ENCODE measurements at regions not wholly inside any gene's neighbourhood (a gene's known extent, or its start where the extent isn't known, plus 50 kb on each side); places are given as distances from the start of the nearest gene placed in this dataset.
A peak's percentile ranks its signal among the peaks of the same experiment; 100 is the strongest.
"Not testable (repeated sequence)": the region's sequence is repeated elsewhere in the genome, so short reads cannot be mapped to it uniquely, and the experiment has no call there.

DNA sequence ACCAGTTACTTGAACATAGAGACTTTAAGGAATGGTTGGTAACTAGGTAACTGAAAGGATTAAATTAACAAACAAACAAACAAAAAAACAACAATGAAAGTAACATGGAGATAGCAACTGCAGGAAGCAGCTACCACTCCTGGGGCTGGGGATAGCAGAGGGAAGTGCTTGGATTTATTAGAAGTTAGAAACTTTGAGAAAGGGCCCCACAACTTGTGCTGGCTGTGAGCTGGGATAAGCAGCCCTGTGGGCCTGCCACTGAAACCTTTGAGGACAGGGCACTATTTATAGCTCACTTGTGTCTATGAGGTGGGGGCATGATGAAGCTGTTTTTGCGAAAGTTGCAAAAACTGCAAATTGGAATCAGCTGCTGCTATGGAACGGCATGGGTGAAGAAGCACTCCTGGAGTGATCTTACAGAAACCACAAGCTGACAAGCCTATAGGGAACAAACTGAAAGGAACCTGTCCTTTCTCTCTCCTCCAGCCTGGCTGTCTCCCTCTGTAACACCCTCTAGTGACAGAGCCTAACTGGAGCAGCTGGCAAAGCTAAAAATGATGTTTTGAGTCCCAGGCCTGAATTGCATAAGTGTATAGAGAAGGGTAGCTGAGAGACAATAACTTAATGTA is 91.4 kb upstream of the RANBP6 start:
- no peak for DNase-seq (ENCODE audit: low spot score)
- intact Hi-C loops (cut with DNase I): no loop called here

DNA sequence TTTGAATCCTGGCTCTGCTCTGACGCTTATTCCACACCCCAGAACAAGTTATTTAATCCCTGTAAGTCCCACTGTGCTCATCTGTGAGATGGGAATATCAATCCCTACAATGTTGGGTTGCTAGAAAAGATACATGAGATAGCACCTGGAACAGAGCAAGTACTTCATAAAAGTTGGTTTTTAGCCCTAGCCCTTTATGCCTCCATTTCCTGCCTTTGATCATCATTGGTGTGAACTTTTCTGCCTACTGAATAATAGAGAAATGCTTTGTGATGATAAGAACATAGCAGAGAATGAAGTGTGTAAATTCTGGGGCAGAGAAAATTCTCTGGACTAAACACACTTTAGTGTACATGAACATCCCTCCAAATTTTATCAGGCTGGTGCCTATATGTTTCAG is 90.3 kb upstream of the RANBP6 start:
- intact Hi-C loops (cut with DNase I): no loop called here
- no peak for DNase-seq (ENCODE audit: low spot score)

GRCh38 chr9:6104406-6104805 is 89.0 kb upstream of the RANBP6 start:
- DNase-seq (ENCODE audit: low spot score); intact Hi-C loops (cut with DNase I): not testable (repeated sequence)

DNA sequence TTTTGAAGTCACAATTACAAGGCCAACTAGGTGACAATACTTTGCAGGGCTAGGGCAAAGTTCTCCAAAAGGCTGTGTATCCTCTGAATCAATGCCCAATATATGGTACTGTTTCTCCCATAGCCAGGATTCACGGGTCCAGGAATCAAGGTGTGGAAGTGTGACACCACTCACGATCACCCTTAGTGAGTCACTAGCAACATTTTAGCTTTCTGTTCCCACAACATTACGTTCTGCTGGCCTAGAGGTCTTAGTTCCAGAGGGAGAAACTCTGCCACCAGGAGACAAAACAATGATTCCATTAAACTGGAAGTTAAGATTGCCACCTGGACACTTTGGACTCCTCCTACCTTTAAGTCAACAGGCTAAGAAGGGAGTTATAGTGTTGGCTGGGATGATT is 88.5 kb upstream of the RANBP6 start:
- DNase-seq (ENCODE audit: low spot score); intact Hi-C loops (cut with DNase I): not testable (repeated sequence)

DNA sequence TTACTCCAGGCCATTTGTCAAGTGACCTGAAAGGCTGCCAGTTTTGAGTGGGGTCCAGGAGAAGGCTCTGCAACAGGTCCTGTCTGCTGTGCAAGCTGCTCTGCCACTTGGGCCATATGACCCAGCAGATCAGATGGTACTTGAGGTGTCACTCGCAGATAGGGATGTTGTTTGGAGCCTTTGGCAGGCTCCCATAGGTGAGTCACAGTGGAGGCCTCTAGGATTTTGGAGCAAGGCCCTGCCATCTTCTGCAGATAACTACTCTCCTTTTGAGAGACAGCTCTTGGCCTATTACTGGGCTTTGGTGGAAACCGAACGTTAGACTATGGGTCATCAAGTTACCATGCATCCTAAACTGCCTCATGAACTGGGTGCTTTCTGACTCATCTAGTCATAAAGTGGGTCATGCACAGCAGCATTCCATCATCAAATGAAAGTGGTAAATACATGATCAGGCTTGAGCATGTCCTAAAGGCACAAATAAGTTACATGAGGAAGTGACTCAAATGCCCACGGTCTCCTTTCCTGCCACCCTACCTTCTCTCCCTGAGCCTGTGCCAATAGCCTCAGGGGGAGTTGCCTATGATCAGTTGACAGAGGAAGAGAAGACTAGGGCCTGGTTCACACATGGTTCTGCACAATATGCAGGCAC is 87.0 kb upstream of the RANBP6 start:
- DNase-seq (ENCODE audit: low spot score); intact Hi-C loops (cut with DNase I): not testable (repeated sequence)

GRCh38 chr9:6101725-6102124 is 86.3 kb upstream of the RANBP6 start:
- intact Hi-C loops (cut with DNase I); DNase-seq (ENCODE audit: low spot score): not testable (repeated sequence)

DNA sequence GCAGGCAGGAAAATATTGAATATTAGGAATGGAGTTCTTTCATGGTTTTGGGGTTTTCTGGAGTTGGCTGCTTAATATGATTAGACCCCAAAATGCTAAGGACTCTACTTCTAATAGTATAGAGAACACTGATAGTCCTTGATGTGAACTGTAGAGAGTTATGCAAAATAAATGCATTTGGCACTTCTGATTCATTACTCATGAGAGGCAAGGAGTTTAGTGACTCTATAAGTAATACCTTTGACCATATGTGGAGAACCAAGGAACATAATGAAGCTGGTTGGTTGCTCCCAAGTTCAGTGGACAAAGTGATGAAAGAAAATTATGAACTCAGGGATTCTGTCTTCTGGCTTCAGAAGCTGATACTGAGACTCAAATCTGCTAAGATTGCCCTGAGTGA is 83.9 kb upstream of the RANBP6 start:
- DNase-seq (ENCODE audit: low spot score); intact Hi-C loops (cut with DNase I): not testable (repeated sequence)

DNA sequence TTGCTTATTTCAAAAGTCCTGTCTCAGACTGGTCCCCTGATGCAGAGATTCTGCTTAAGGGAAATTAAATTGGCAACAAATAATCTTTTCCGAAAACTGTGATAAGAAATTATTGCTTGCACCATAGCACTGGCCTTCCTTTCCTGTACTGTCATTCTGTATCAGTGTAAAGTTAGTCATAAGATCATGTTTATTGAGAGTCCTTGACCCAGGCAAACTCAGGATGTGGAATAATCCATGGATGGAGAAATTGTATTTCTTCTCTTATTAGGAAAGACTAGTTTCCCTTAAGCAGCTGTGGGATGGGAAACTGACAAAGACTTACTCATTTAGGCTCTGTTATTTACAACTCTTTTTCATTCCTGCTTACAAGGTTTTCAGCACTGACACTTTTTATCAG is 83.0 kb upstream of the RANBP6 start:
- intact Hi-C loops (cut with DNase I): no loop called here
- no peak for DNase-seq (ENCODE audit: low spot score)

DNA sequence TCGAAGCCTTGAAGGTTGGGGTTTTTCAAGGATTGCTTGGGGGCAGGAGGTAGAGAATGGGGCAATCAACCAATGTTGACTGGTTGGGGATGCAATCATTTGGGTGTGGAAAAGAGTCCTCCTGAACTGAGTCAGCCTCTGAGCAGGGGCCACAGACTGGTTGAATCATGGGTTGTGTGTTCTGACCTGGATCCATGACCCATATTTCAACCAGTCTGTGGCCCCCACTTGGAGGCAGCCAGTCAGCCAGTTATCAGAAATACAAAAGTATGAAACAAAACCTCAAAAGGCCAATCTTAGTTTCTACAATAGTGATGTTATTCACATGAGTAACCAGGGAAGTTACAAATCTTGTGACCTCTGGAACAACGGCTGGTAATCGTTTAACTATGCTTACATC is 81.4 kb upstream of the RANBP6 start:
- intact Hi-C loops (cut with DNase I): no loop called here

DNA sequence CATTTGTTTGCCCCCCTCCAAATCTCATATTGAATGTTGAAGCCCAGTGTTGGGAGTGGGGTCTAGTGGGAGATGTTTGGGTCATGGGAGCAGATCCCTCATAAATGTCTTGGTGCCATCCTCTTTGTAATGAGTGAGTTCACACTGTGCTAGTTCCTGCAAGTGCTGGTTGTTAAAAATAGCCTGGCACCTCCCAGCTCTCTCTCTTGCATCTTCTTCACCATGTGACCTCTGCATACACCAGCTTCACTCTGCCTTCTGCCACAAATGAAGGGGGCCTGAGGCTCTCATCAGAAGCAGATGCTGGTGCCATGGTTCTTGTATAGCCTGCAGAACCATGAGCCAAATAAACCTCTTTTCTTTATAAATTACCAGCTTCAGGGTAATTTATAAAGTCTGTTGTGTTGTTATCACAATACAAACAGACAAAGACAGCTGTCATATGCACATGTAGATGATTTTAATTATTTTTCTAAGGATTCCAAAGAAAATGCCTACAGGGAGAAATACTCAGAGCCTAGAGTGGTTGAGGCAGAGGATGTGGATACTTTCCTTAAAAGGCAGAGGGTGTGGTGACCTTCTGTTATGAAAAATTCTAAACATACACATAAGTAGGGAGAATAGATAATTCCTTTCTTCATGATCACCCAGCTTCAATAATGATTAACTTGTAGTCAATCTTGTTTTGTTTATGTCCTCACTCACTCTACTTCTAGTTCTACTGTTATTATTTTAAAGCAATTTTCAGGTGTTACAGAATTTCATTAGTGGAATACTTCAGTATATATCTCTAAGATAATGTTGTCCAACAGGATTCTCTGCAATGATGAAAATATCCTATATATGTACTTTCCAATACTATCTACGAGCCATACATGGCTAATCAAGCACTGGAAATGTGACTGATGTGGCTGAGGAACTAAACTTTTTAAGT is 75.1 kb upstream of the RANBP6 start:
- DNase-seq (ENCODE audit: low spot score): no peak
- intact Hi-C loops (cut with DNase I): no loop called here

More for the DNA sequence above, 81.4 kb upstream of the RANBP6 start:
- no peak for DNase-seq (ENCODE audit: low spot score)

DNA sequence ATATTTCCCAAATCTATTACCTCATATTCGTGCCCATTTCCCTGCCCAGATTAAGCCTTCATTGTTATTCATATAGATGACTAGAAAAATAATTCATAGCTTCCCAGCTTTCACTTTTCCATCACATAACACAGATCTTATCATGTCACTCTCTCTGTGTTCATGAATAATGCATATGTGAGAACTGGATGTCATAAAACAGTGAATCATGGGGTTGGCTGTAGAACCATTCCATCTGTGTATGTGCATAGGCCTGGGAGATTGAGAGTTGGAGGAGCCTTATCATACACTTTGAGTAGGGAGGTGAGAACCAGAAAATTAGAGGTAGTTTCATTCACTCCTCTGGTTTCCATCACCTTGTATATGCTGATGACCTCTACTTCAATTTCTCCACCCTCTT is 73.9 kb upstream of the RANBP6 start:
- no peak for DNase-seq (ENCODE audit: low spot score)
- intact Hi-C loops (cut with DNase I): no loop called here

DNA sequence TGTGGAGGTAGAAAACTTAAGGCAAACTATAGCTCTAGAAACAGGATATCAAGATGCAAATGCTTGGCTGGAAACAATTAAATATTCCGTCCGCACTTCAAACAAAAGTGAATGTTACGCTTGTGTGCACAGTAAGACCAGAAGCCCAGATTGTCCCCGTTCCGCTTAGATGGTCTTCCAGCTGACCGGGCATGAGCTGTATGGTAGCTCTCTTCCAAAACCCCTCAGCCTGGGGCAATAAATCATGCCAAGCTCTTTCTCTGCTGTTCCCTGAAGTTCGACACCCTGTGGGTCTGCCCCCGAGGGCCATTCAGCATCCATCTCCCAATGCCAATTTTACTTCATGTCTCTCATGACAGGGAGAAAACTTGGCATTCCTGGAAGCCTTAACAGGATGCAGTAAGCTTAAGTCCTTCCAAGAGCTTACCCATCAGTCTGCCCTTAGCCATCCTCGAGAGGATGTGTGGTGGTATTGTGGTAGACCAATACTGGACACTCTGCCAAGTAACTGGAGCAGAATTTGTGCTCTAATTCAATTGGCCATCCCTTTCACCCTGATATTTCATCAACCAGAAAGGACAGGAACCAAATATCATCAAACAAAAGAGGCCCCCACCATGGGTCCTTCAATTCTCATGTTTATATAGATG is 70.7 kb upstream of the RANBP6 start:
- intact Hi-C loops (cut with DNase I): no loop called here
- no peak for DNase-seq (ENCODE audit: low spot score)

DNA sequence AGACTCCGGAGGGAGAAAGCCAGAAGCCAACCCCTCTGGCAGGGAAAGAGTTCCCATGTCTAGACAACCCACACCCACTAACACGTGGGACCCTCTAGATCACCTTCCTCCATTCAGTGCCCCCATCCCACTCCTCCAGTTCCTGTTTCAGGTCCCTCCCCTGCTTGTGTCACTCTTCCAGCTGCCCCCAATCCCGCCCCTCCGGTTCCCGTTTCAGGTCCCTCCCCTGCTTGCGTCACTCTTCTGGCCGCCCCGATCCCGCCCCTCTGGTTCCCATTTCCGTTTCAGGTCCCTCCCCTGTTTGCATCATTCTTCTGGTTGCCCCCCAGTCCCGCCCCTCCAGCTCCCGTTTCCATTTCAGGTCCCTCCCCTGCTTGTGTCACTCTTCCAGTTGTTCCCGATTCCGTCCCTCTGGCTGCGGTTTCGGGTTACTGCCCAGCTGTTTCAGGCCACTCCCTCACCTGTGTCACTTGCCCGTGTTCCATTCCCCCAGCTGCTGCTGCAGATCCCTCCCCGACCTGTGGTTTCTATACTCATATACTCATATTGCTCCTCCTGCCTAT is 64.8 kb upstream of the RANBP6 start:
- DNase-seq (ENCODE audit: low spot score): peak; percentile 93
- intact Hi-C loops (cut with DNase I): no loop called here

GRCh38 chr9:6079386-6079785 is 64.0 kb upstream of the RANBP6 start:
- DNase-seq (ENCODE audit: low spot score): no peak
- intact Hi-C loops (cut with DNase I): no loop called here

DNA sequence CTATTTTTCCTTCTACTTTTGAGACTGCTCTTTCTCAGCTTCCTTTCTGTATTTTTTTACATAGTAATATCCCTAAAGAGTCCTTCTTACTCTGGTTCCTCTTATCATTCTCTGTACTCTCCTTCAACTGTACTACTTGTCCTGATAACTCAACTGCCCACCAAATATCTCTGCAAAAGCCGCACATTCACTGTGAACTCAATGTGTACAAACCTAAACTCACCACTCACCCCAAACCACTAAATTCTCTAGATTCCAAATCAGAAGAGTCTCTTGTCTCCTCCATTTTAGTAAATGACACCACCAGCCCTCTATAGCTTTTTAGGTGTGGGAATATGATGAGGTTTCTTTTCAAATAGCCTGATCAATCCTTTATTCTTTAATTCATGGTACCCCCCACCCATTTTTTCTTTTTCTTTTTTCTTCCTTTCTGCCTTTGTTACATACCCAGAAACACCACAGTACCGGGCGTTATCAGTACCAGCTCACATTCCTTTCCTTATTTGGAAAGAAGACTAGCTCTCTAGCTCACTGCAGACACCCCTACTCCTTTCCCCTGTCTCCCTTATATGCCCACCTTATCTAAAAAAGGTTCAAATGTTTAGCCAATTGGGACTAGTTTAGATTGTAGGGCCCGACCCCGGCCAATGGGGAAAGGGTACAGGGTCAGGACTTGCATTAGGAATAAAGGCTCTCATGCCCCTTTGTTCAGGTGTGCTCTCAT is 63.1 kb upstream of the RANBP6 start:
- intact Hi-C loops (cut with DNase I): no loop called here
- DNase-seq (ENCODE audit: low spot score): no peak

DNA sequence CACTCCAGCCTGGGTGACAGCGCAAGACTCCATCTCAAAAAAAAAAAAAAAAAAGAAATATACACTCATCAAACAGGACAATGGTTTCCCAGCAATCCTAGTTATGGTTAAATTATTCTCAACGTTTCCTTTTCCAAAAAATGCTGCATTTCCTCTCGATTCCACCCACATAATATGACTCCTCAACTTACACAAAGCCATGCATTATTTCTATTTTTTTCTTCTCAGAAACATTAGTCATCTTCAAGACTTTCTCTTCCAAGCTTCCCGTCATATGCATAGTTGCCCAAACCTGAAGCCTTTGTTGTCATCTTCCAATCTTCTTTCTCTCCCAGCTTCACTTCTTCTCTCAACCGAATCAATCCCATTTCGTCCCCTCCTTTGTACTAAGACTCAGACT is 61.4 kb upstream of the RANBP6 start:
- intact Hi-C loops (cut with DNase I): no loop called here

DNA sequence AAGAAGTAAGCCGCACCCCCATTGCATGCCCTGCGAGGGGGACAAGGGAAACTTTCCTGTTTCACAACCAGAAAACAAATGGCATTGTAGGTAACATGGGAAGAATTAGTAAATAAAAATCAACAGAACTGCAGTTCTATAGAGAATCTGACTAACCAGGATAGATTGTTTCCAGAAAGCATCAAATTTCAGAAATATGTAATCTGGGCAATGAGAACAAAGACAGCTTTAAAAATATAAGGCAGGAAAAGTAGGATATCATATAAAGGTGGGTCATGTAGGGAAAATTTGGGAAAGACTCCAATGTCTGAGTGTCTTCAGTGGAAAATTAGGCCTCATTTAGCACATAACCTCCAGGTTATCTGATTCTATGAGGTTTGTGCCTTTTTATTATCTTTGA is 58.3 kb upstream of the RANBP6 start:
- intact Hi-C loops (cut with DNase I): no loop called here
- DNase-seq (ENCODE audit: low spot score): no peak

More for the DNA sequence above, 61.4 kb upstream of the RANBP6 start:
- no peak for DNase-seq (ENCODE audit: low spot score)

- DNase-seq (ENCODE audit: low spot score): no peak
- intact Hi-C loops (cut with DNase I): no loop called here
Measured at GRCh38 chr9:6072865-6073264, 57.4 kb upstream of the RANBP6 start.

DNA sequence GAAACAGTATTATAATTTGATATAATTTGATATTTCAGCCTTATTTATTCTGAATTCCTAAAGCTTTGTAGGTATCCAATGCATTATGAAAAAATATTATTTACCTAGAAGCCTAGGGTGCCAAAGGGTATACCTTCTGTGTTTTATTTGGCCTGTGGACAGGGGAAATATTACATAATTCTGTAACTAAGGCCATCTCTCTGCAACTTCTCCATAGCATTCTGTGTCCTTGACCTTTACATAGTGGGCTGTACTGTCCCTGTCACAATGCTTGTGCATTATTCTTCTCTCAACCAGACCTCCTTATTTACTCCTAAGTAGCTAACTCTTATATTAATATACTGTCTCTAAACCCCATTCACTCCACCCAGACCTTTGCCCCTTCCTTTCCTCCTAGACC is 57.0 kb upstream of the RANBP6 start:
- intact Hi-C loops (cut with DNase I): no loop called here
- DNase-seq (ENCODE audit: low spot score): no peak
